HG02938 (cell line): ENCODE measurements at regions not wholly inside any gene's neighbourhood (a gene's known extent, or its start where the extent isn't known, plus 50 kb on each side); places are given as distances from the start of the nearest gene placed in this dataset.
"Not testable (repeated sequence)": the region's sequence is repeated elsewhere in the genome, so short reads cannot be mapped to it uniquely, and the experiment has no call there.

Source experiments
- ATAC-seq: cut with Tn5 transposase; IDR thresholded peaks from one replicate; pipeline ENCODE4 v1.9.1; 2021; ENCODE audit warnings: mild to moderate bottlenecking, moderate library complexity; ENCODE audit not compliant: unreplicated experiment

GRCh38 chr12:25682421-25682820 lies 129.3 kb upstream of the LMNTD1 start:
- ATAC-seq = no peak

- ATAC-seq = no peak
Measured at GRCh38 chr12:25684070-25684469, 131.0 kb upstream of the LMNTD1 start.

- no peak for ATAC-seq
Measured at GRCh38 chr12:25686351-25686750, 133.3 kb upstream of the LMNTD1 start.

GRCh38 chr12:25687226-25687625 lies 134.1 kb upstream of the LMNTD1 start:
- no peak for ATAC-seq

GRCh38 chr12:25688851-25689250 lies 135.8 kb upstream of the LMNTD1 start:
- not testable (repeated sequence) for ATAC-seq

- no peak for ATAC-seq
Measured at GRCh38 chr12:25689996-25690501, 137.0 kb upstream of the LMNTD1 start.

- ATAC-seq = no peak
Measured at GRCh38 chr12:25690996-25691864, 138.1 kb upstream of the LMNTD1 start.

- ATAC-seq = no peak
Measured at GRCh38 chr12:25691865-25692114, 138.7 kb upstream of the LMNTD1 start.

GRCh38 chr12:25692115-25693035 lies 139.3 kb upstream of the LMNTD1 start:
- no peak for ATAC-seq

GRCh38 chr12:25694072-25694471 lies 141.0 kb upstream of the LMNTD1 start:
- no peak for ATAC-seq

GRCh38 chr12:25695574-25695973 lies 142.5 kb upstream of the LMNTD1 start:
- no peak for ATAC-seq

- no peak for ATAC-seq
Measured at GRCh38 chr12:25698772-25699171, 145.7 kb upstream of the LMNTD1 start.

- no peak for ATAC-seq
Measured at GRCh38 chr12:25699454-25699853, 146.4 kb upstream of the LMNTD1 start.

GRCh38 chr12:25701290-25701689 lies 148.2 kb upstream of the LMNTD1 start:
- ATAC-seq = no peak

GRCh38 chr12:25702553-25702952 lies 149.5 kb upstream of the LMNTD1 start:
- ATAC-seq = no peak

GRCh38 chr12:25705261-25705660 lies 152.2 kb upstream of the LMNTD1 start:
- ATAC-seq = no peak

GRCh38 chr12:25706646-25707045 lies 153.6 kb upstream of the LMNTD1 start:
- ATAC-seq = not testable (repeated sequence)

- no peak for ATAC-seq
Measured at GRCh38 chr12:25707056-25707455, 154.0 kb upstream of the LMNTD1 start.

- no peak for ATAC-seq
Measured at GRCh38 chr12:25708661-25709060, 155.6 kb upstream of the LMNTD1 start.

- no peak for ATAC-seq
Measured at GRCh38 chr12:25710128-25710527, 157.0 kb upstream of the LMNTD1 start.

GRCh38 chr12:25710938-25711605 lies 158.0 kb upstream of the LMNTD1 start:
- not testable (repeated sequence) for ATAC-seq
